Fibroblast of skin of right biceps (primary cell): ENCODE measurements at regions not wholly inside any gene's neighbourhood (a gene's known extent, or its start where the extent isn't known, plus 50 kb on each side); places are given as distances from the start of the nearest gene placed in this dataset.
A peak's percentile ranks its signal among the peaks of the same experiment; 100 is the strongest.
"Not testable (repeated sequence)": the region's sequence is repeated elsewhere in the genome, so short reads cannot be mapped to it uniquely, and the experiment has no call there.

Source experiments
- DNase-seq: peaks from one replicate; pipeline ENCODE4 v3.0.0-alpha.2; 2013

- no peak for DNase-seq
Observed at GRCh38 chr6:113171882-113172281, 685.3 kb upstream of the MARCKS start.

GRCh38 chr6:113172531-113172966 lies 684.6 kb upstream of the MARCKS start:
- DNase-seq: no peak

GRCh38 chr6:113178349-113178748 lies 678.8 kb upstream of the MARCKS start:
- peak; percentile 34 for DNase-seq

- no peak for DNase-seq
Observed at GRCh38 chr6:113181164-113181563, 676.0 kb upstream of the MARCKS start.

GRCh38 chr6:113182370-113183141 lies 674.6 kb upstream of the MARCKS start:
- peak; percentile 91 for DNase-seq

GRCh38 chr6:113184291-113184690 lies 672.9 kb upstream of the MARCKS start:
- peak; percentile 98 for DNase-seq

GRCh38 chr6:113184736-113185135 lies 672.4 kb upstream of the MARCKS start:
- peak; percentile 50 for DNase-seq

- peak; percentile 26 for DNase-seq
Observed at GRCh38 chr6:113185299-113185698, 671.8 kb upstream of the MARCKS start.

- peak; percentile 26 for DNase-seq
Observed at GRCh38 chr6:113187661-113188060, 669.5 kb upstream of the MARCKS start.

- DNase-seq: no peak
Observed at GRCh38 chr6:113188962-113189361, 668.2 kb upstream of the MARCKS start.

GRCh38 chr6:113190170-113190569 lies 667.0 kb upstream of the MARCKS start:
- no peak for DNase-seq

GRCh38 chr6:113194090-113194489 lies 663.1 kb upstream of the MARCKS start:
- DNase-seq: no peak

- no peak for DNase-seq
Observed at GRCh38 chr6:113202852-113203714, 654.1 kb upstream of the MARCKS start.

- DNase-seq: no peak
Observed at GRCh38 chr6:113203715-113204110, 653.4 kb upstream of the MARCKS start.

GRCh38 chr6:113205553-113205952 lies 651.6 kb upstream of the MARCKS start:
- peak; percentile 37 for DNase-seq

- peak; percentile 44 for DNase-seq
Observed at GRCh38 chr6:113208726-113209125, 648.4 kb upstream of the MARCKS start.

- no peak for DNase-seq
Observed at GRCh38 chr6:113209315-113209714, 647.8 kb upstream of the MARCKS start.

- no peak for DNase-seq
Observed at GRCh38 chr6:113211170-113211569, 646.0 kb upstream of the MARCKS start.

GRCh38 chr6:113219783-113220182 lies 637.4 kb upstream of the MARCKS start:
- DNase-seq: no peak

GRCh38 chr6:113220832-113221231 lies 636.3 kb upstream of the MARCKS start:
- DNase-seq: no peak

GRCh38 chr6:113221850-113222249 lies 635.3 kb upstream of the MARCKS start:
- no peak for DNase-seq

GRCh38 chr6:113246186-113246585 lies 611.0 kb upstream of the MARCKS start:
- peak; percentile 2 for DNase-seq

- DNase-seq: no peak
Observed at GRCh38 chr6:113248532-113248931, 608.6 kb upstream of the MARCKS start.

GRCh38 chr6:113254194-113254593 lies 603.0 kb upstream of the MARCKS start:
- not testable (repeated sequence) for DNase-seq
